ENCODE measurements at regions not wholly inside any gene's neighbourhood (a gene's known extent, or its start where the extent isn't known, plus 50 kb on each side); places are given as distances from the start of the nearest gene placed in this dataset.

DNA sequence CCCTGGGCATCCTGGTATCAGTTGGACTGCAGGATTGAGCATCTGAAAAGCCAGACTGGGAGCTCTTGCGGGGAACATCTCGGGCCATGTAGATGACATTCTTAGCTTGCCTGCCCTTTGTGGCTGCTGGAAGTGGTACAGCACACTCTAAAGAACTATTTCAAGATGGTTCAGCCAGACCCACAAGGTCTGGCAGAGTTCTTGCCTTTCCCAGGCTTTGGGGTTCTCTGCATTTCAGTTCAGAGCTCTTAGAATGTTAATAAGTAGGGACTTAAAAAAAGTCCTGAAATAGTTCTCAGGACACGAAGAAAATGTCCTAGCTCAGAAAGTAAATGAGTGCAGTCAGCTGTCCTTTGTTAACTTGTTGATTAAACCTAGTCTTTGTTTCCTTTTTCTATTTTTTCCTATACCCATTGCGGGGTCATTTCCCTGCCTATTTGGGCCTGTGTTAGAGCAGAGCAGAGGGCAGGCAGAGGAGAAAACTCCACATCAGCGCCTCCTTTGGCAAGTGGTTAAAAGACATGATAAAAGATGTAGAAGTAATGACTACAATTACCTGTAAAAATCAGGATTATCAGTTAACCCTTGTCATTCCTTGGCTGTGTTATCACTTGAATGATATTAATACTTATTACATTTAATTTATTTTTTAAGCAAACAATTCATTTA lies 291.5 kb downstream of the ZSWIM6 start:
- no peak for DNase-seq

DNA sequence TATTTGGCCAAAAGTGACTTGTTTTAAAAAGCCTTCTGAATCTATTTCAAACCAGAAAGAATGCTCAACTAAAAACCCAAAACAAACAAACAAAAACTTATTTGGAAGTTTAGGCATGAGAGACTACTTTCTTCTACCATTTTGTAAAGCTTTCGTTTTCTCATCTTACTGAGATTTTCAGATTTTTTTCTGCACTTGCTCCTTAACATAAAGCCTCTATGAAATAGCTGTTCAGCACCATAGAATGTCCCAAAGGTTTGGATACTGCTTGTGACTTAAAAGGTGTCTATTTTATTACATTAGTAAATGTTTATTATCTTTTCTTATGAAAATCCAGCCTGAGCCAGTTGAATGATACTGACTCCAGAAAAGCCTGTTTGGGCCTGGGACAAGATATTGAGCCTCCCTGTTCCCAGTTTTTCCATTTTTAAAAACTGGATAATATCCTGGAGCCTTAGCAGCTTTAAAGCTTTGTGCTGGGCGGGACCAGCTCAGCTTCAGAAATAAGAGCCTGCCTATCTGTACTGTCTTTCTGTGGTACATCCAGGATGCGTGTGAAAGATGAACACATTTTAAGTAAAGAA lies 292.6 kb downstream of the ZSWIM6 start:
- DNase-seq, result no peak

DNA sequence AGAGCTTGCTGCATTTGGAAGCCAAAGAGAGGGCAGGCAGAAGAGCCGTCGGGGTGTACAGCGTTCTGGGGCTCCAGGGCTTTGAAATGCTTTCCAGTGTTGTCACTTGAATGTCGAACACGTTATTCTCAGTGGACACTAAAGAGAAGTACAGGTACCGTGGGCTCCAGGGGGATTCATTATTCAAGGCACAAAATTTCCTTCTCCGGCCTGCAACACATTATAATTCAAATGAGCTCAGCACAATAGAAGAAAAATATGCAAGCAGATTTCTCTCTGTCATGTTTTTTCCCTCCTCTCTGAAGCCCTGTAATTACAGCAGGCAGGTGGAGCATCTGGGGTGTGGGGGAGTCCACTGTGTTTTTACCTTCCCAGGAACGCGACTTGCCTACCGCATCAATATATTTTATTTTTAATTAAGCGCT lies 293.1 kb downstream of the ZSWIM6 start:
- peak in 1 of 2 experiments; percentile 24 for DNase-seq

DNA sequence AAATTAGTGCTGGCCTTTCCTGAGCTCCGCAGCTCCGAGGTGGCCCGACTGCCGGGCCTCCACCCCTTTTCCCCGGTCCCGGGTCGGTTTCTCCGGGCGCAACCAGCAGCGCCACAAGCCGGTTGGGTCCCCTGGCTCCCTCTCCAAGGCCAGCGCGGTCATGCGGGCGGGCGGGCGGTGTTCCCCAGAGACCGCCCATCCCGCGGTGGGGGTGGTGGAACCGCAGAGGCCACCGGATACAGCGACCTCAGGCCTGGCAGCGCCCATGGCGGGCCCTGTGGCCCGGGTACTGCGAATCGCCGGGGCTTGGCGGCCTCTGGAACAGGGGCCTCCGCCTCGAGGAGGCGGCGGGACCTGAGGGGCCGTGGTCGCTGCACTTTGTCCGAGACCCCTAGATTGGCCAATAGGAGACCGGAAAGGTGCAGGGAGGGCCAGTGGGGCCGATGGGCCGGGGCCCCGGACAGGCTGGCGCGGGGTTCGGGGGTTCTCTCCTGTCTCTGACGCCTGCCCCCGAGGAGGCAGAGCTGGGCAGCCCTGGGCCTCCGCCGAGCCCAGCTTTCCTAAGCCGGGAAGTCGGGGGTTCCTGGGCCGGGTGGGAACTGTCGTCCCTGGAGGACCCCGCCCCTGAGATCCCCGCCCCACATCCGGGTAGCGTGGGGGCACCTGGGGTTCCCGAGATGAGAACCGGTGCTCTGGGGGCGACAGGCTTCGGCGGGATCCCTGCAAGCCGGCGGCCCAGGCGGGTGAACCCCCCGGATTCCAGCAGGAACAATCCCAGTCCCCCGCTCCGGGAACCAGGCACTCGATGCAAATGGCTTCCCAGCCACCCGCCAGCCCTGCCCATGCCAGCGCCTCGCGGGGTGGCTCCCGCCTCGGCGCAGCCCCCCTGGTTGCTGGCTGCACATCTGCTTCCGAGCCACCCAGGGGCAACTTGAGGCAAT lies 293.9 kb downstream of the ZSWIM6 start:
- DNase-seq, result no peak

DNA sequence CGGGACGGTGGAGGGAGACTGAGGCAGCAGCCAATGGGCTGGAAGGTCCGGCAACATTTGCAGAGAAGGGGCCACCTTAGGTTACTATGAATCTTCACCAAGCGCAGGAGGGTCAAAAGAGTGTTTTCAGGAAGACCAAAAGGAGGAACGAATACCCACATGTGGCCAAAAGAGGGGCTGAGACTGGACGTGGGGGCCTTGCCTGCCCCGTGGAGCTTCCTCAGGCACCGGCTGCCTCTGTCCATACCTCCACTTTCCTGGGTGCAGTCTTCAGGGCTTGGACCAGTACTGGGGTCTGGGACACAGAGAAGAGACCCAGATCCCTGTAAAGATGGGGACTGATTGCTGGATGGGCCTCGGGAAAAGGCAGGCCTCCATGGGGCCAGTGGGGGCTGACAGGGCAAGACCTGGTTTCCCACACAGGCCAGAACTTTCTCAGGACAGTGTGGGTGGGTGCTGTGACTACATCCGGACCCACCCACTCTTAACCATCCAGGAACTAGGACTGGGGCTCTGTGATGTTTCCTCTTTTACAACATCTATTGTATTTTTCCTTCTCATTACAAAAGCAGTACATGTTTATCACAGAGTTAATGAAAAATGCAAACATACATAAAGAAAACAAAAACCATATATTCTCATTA lies 294.7 kb downstream of the ZSWIM6 start:
- no peak for DNase-seq

DNA sequence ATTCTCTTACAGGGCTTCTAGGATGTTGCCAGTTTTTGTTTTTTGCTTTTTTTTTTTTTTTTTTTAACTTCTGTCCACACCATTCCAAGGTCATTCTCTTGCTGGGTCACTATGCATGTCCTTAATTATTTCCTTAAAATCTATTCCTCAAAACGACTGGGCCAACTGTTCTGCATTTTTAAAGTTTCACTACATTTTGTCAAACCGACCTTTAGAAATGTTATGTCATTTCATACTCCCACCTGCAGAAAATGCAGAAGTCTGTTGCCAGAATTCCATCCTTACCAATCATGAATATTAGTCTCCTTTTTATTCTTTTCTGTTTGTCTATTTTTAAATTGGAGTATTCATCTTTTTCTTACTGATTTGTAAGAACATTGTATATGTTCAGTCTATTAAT lies 295.5 kb downstream of the ZSWIM6 start:
- no peak for DNase-seq

DNA sequence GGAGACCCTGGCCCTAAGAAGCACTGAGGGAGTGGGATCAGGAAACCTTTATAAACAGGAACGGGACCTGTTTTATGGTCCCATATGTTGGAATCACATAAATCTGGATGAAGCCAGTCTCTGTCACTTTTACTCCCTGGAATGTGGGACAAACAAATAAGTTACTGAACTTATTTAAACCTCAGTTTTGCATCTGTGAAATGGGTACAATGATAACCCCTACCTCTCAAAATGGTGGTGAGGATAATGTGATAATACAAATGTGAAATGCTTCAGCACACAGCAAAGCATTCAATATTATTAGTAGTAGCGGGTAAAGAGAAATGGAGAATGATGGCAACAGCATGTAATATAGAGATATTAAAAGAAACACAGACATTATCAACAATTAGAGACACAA lies 298.9 kb downstream of the ZSWIM6 start:
- no peak for DNase-seq

DNA sequence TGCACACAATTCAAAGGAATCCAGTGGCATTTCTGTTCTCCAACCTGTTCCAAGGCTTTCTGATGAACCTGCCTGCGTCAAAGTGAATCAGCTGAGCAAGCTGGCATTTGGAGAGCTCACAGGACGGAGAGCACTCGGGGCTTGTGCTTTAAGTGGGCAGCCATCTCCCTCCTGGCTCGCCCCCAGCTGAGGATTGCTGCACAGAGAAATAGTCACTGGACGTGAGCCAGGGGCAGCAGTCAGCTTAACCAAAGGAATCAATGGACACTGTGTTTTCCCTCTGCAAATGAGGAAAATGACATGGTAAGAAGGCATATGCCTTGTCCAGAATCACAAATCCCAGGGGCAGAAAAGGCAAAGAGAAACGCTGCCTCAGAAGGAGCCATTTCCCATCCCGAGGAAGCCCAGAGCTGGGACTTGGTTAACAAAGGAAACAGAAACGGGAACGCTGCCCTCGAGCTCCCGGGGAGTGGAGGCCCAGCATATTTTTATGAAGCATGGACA lies 299.4 kb downstream of the ZSWIM6 start:
- DNase-seq, result no peak

DNA sequence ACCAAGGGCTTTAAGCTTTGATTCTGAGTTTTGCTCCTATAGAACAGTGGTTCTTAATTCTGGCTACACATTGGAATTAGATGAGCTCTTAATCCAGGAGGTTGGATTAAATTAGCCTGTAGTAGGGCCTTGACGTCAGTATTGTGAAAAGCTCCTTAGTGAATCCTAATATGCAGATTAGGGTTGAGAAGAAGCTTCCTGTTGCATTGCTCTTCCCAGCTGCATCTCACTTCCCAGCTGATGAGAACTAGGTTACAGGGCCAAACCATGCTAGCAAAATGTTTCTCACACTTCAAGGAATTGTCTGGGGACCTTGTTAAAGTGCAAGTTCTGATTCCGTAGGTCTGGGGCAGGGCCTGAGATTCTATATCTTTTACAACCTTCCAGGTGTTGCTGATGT lies 300.0 kb downstream of the ZSWIM6 start:
- no peak for DNase-seq

DNA sequence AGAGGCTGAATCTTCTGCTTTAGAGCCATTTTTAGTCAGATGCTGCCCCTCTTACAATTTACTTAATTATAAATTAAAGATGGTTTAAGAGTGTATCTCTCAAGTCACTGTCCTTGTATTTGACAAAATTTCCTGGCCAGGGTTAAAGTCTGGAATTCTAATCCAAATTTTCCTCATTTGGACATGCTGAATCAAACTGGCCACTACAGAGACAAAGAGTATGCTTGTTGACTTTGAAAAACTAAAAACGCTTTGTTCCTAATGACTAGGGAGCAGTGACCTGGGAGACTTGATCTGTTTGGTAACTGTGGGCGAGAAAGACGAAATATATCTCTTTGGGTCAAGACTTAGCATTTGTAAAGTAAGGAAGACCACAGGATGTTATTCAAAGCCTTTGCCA lies 303.2 kb downstream of the ZSWIM6 start:
- no peak for DNase-seq

DNA sequence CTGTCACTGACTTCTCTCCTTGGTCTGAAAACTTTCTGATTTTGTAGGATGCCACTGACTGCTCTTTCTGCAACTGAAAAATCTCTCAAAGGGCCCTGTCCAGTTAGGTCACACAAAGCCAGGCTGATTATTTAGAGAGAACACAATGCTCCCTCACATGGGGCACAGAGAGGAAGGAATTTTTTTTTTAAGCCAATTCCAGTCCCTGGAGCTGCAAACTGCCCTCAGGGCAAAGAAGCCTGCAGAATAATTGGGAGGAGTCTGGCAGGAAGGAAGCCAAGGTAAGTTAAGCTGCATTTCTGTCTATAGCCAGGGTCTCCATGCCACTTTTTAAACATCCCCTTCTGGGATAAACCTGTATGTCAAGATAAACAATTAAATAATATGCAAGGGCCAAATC lies 305.5 kb downstream of the ZSWIM6 start:
- DNase-seq, result peak in 1 of 2 experiments; percentile 8

DNA sequence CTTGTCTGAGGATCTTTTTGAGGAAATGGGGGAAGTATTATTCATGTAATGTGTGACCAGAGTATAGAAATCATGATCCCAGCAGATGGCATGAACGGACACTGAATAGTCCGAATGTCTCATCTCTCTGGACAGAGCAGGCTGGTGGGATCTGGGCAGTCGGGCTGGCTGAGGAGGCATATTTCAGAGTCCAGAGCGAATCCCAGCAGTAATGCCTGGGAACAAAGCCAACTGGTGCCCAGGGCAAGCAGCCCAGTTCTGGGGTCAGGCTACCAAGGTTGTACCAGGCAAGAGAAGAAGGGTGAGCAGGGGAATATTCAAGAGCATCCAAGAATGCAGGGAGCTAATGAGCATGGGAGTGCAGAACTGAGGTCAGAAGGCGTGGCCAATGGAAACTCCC lies 306.4 kb downstream of the ZSWIM6 start:
- DNase-seq, result no peak

DNA sequence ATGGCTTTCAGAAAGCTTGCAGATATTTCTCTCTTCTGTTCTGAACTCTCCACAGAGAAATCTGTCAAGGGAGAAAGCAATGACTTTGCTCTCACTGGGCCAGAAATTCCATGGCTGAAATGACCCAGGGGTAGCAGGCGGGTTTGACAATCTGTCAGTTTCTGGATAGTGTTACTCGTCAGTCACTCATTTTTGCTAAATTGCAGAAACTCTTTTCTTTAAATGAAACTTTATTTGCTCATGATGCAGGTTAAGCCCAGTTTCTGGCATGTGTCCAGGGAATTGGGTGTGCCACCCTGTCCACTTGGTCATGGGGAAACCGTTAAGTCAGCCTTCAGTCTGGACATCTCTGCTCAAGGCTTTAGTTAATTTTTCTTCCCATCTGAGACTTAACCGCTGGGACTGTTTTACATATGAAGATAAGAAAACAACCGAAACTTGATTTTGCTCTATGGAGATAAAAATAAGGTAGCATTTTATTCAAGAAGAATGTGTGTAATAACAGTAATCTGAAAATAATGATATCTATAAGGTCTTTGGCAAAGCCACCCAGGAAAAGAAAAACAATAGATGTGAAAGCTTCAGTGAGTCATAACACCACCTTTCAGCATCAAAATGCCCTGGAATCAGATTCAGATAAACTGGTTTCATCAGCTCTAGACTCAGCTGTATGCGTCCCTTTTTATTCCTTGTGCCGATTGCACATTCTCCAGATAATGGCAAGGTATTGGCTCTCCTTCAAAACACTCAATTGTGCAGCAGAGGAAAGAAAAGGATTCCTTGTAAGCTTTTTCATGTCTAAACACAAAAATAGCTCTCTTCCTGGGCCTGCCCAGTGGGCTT lies 308.3 kb downstream of the ZSWIM6 start:
- DNase-seq, result no peak

DNA sequence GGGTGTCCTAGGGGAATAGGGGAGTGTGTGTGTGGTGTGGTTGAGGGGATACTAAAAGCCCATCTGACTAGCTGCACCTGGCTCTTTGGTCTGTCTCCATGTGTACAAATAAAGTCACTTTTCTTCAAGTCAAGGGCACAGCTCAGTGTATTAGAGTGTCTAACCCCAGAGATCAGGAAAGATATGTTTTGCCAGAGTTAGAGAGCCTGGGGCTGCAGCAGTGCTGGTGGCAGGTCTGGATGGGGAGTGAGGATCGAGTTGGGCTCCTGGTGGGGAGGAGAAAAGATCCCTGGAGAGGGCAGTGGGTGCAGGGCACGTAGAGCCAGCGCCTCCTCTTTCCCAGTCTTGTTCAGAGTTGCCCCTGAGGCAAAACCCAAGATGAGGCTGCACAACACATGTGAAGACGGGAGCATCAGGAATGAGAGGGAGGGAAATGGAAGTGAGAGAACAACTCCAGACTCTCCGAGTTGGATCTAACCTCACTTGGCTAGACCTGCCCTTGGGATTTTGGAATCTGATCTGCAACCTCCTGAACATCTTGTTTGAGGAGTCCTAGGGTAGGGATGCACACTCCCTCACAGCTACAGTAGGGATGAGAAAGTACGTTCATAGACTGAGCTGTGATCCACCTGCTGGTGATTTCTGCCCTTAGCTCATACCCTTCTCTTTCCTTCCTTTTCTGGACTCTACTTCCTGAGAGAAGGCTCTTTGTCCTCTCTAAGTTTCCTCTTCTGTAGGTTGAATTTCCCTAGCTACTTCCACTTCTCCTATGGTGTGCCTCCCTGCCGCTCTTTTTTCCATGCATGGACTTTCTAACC lies 309.9 kb downstream of the ZSWIM6 start:
- no peak for DNase-seq

DNA sequence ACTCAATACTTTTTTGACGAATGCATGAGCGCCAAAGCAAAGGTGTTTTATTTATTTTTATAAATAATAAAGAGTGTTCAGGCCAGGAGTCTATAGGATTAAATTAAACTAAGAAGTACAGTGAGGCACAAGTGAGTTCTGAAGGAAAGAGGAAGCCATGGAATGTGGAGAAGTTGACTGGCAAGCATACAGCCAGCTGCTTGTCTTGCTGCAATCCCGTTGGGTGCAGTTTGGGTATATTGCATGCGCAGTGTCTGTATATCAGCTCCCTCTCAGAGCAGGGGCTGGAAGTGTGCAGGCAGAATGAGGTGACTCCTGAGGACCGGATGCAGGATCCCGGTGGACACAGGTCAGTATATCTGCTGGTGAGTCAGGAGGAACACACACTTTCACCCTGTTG lies 315.6 kb downstream of the ZSWIM6 start:
- DNase-seq, result no peak

DNA sequence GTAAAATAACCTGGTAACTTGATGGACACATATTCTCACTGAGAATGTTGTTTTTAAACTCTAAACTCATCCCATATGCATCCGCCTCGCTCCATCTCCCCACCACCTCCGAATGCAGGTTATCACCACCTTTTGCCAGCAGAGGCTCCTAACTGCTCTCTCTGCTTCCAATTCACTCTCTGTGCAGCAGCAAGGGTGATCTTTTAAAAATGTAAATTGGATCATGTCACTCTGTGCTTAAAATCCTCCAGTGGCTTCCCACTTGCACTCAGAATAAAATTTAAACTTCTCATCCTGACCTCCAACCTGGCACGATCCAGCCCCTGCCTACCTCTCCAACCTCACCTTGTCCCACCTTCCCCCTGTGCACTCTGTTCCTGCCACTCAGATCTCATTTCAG lies 317.2 kb downstream of the ZSWIM6 start:
- DNase-seq, result no peak

DNA sequence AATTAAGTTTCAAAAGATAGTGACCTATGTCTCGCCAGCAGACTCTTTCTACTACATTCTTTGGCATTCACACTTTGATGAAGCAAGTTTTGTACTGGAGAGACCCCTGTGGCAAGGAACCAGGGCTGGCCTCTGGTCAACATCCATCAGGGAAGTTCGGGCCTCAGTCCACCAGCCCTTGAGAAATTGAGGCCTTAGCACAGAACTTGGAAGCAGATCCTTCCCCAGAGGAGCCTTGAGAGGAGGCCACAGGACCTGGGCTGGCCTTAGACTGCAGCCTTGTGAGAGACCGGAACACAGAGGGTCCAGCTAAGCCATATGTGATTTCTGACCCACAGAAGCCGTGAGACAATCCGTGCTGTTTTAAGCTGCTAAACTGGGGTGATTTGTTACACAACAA lies 317.9 kb downstream of the ZSWIM6 start:
- DNase-seq, result no peak

DNA sequence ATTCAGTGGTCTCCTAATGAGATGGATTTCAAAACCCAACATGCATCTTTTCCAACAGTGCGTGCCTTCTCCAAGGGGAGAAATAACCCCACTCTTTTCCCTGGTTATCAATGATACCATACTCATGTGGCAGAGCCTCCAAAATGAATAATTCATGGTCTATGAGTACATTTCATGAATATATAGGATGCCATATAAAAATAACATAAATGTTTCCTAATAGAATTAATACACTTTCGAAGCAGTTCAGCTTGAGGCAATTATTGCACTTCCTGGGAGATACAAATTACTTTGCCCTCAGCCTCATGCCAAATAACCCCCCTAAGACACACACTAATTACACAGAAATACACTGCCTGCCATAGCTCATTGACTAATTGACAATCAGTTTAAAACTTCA lies 318.6 kb downstream of the ZSWIM6 start:
- DNase-seq, result no peak

DNA sequence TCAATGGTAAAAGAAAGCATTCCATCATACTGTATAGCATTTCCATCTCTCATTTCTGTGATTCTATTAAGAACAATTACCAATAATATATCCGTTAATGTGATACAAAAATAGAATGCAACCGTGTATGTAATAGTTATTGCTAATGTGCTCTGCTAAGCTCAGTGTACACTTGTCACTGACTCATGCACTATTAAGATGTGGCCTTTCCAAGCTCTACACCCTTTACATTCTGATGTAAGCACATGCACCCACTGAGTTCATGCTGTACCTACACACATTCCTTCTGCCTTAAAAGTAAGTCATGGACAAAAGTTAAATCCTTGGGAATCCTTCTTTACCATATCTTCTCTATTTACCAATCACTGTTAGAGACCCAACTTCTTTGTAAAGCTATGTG lies 319.1 kb downstream of the ZSWIM6 start:
- no peak for DNase-seq

DNA sequence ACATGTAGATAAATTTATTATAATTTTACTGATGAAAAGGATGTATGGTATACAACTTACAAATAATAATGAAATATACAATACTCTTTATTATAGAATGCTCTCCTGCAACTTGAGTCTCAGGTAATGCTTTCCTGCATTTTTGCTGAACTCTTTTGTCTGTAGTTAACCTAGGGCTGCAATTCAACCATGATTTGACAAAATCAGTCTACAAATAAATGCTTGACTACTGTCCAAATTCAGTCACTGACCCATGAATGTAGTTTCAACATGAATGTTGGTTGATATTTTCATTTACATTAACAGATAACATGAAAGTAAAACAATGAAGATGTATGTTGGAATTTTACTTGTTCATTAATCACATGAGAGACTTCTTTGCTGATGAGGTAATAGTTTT lies 320.9 kb downstream of the ZSWIM6 start:
- DNase-seq, result no peak

DNA sequence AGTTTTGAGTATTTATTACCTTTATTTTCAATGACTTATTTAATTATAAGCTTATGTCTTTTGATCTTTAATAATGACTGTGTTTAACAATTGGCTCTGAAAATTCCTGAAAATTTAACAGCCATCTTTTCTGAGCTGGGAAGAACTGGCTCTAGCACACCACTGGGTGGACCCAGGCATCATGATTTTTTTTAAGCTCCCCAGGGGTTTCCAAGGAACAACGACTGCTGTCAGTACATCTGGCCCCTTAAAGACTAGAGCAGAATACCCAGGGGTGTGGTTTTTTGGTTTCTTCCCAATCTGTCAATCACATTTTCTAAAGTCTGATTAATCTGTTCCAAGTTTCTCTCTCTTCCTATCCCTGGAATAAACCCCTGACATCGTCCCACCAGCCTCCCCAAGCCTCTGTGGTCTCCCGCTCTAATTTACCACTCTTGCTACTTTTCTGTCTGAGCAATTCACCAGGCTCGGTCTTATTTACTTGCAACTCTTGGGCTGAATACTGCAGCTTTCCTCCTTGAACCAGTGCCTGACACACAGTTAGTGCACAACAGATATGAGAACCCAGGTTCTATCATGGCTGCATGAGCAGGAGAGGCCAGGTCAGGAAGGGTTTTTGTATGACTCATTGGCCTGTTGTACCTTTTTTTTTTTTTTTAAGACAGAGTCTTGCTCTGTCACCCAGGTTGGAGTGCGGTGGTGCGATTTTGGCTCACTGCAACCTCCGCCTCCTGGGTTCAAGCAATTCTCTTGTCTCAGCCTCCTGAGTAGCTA lies 321.9 kb downstream of the ZSWIM6 start:
- no peak for DNase-seq

Measured in NCI-H2081 (cell line).